ENCODE measurements at regions not wholly inside any gene's neighbourhood (a gene's known extent, or its start where the extent isn't known, plus 50 kb on each side); places are given as distances from the start of the nearest gene placed in this dataset.

GRCh38 chr17:12423337-12423736, 242.4 kb upstream of the MYOCD start:
- WGBS, 2 donors, result 73 to 77% methylated on average over 7 of the region's 7 CpGs
- ATAC-seq (no peak), DNase-seq (no peak)
- no peaks in the 10 kb centered on the region for H3K4me1 ChIP-seq
- H3K27ac ChIP-seq, result no peak overlapping the region
- no peaks in the 10 kb centered on the region for H3K36me3 ChIP-seq (replicated peaks in 1 of 2; ENCODE audit: insufficient read depth in 1 of 2, low read depth in 2 of 2)
- intact Hi-C loops (cut with DNase I), result no loop called here
- H3K27me3 ChIP-seq, result no peaks in the 10 kb centered on the region
- H3K4me3 ChIP-seq, result no peak overlapping the region
- H3K9me3 ChIP-seq, result peaks cover 0 to 9% (median 0%) of the 10 kb centered on the region in 3 donors
- TF ChIP-seq CTCF (IDR thresholded peaks at IDR 0.05) (no peak), POLR2A (IDR thresholded peaks at IDR 0.05) (no peak)

GRCh38 chr17:12429116-12429515, 236.6 kb upstream of the MYOCD start:
- no peak for ATAC-seq
- WGBS, 2 donors, result 77 to 78% methylated on average over 5 of the region's 5 CpGs
- TF ChIP-seq CTCF (IDR thresholded peaks at IDR 0.05) (no peak), POLR2A (IDR thresholded peaks at IDR 0.05) (no peak)

GRCh38 chr17:12431188-12431587, 234.5 kb upstream of the MYOCD start:
- H3K9me3 ChIP-seq, result no peaks in the 10 kb centered on the region
- TF ChIP-seq CTCF (IDR thresholded peaks at IDR 0.05), result no peak
- TF ChIP-seq POLR2A (IDR thresholded peaks at IDR 0.05), result no peak
- no peaks in the 10 kb centered on the region for H3K4me1 ChIP-seq
- no peak for ATAC-seq
- no peak overlapping the region for H3K27ac ChIP-seq
- no peak for DNase-seq
- H3K4me3 ChIP-seq, result no peak overlapping the region
- intact Hi-C loops (cut with DNase I), result no loop called here
- WGBS, 2 donors, result 58 to 61% methylated on average over 4 of the region's 4 CpGs
- H3K36me3 ChIP-seq (replicated peaks in 1 of 2; ENCODE audit: insufficient read depth in 1 of 2, low read depth in 2 of 2), result no peaks in the 10 kb centered on the region
- no peaks in the 10 kb centered on the region for H3K27me3 ChIP-seq

More at GRCh38 chr17:12429116-12429515, 236.6 kb upstream of the MYOCD start:
- no peaks in the 10 kb centered on the region for H3K4me1 ChIP-seq
- intact Hi-C loops (cut with DNase I), result no loop called here
- no peak overlapping the region for H3K27ac ChIP-seq
- H3K27me3 ChIP-seq, result no peaks in the 10 kb centered on the region
- peaks cover 0 to 2% (median 0%) of the 10 kb centered on the region in 3 donors for H3K9me3 ChIP-seq
- H3K4me3 ChIP-seq, result no peak overlapping the region
- no peaks in the 10 kb centered on the region for H3K36me3 ChIP-seq (replicated peaks in 1 of 2; ENCODE audit: insufficient read depth in 1 of 2, low read depth in 2 of 2)
- DNase-seq, result no peak

GRCh38 chr17:12438212-12438611, 227.5 kb upstream of the MYOCD start:
- no peak for ATAC-seq
- intact Hi-C loops (cut with DNase I), result no loop called here

More at GRCh38 chr17:12438212-12438611, 227.5 kb upstream of the MYOCD start:
- 58 to 60% methylated on average over 6 of the region's 6 CpGs for WGBS, 2 donors
- Histone ChIP-seq H3K27ac (no peak overlapping the region), H3K4me3 (no peak overlapping the region), H3K4me1 (no peaks in the 10 kb centered on the region), H3K27me3 (no peaks in the 10 kb centered on the region), H3K9me3 (no peaks in the 10 kb centered on the region), H3K36me3 (replicated peaks in 1 of 2; ENCODE audit: insufficient read depth in 1 of 2, low read depth in 2 of 2) (no peaks in the 10 kb centered on the region)
- no peak for DNase-seq
- TF ChIP-seq CTCF (IDR thresholded peaks at IDR 0.05) (no peak), POLR2A (IDR thresholded peaks at IDR 0.05) (no peak)

Data from body of pancreas (tissue), 4 donors.